Nephron progenitor cell (in vitro differentiated cells): ENCODE measurements at regions not wholly inside any gene's neighbourhood (a gene's known extent, or its start where the extent isn't known, plus 50 kb on each side); places are given as distances from the start of the nearest gene placed in this dataset.

Source experiments
- DNase-seq: peaks from one replicate; pipeline ENCODE4 v3.0.0; 2021
- H3K27ac Mint-ChIP-seq: 2 replicates; pipeline ENCODE4 v1.8.0; 2021; ENCODE audit warnings: mild to moderate bottlenecking, moderate library complexity, mixed read lengths
- H3K27me3 Mint-ChIP-seq: 2 replicates; pipeline ENCODE4 v1.8.0; 2021; ENCODE audit warnings: mild to moderate bottlenecking, low read depth, mixed read lengths; ENCODE audit not compliant: poor library complexity
- H3K36me3 Mint-ChIP-seq: 2 replicates; pipeline ENCODE4 v1.8.0; 2021; ENCODE audit warnings: low read depth, mixed read lengths
- H3K4me1 Mint-ChIP-seq: 2 replicates; pipeline ENCODE4 v1.8.0; 2021; ENCODE audit warnings: mixed read lengths
- H3K4me3 Mint-ChIP-seq: 2 replicates; pipeline ENCODE4 v1.8.0; 2021; ENCODE audit warnings: mild to moderate bottlenecking, moderate library complexity, mixed read lengths
- H3K9me3 Mint-ChIP-seq: 2 replicates; pipeline ENCODE4 v1.8.0; 2021; ENCODE audit warnings: mild to moderate bottlenecking, moderate library complexity, mixed read lengths
- CTCF ChIP-seq: fragments of 200-600 bp; sonication (generic); IDR thresholded peaks from 2 replicates; pipeline ENCODE4 v1.5.0; 2021; ENCODE audit warnings: antibody characterized with exemption

GRCh38 chrX:43604753-43605152 lies 51.3 kb upstream of the MAOA start:
- Mint-ChIP-seq H3K27me3 (no peaks in the 10 kb centered on the region), H3K9me3 (peaks cover 34% of the 10 kb centered on the region), H3K36me3 (peaks cover 12% of the 10 kb centered on the region), H3K4me3 (no peak overlapping the region), H3K4me1 (no peaks in the 10 kb centered on the region), H3K27ac (no peak overlapping the region)
- no peak for DNase-seq
- no peak for TF ChIP-seq CTCF

GRCh38 chrX:43605351-43605750 lies 50.7 kb upstream of the MAOA start:
- Mint-ChIP-seq H3K27ac (no peak overlapping the region), H3K27me3 (no peaks in the 10 kb centered on the region), H3K9me3 (peaks cover 34% of the 10 kb centered on the region), H3K36me3 (peaks cover 12% of the 10 kb centered on the region), H3K4me1 (no peaks in the 10 kb centered on the region), H3K4me3 (no peak overlapping the region)
- no peak for DNase-seq
- no peak for TF ChIP-seq CTCF
